ENCODE measurements at regions not wholly inside any gene's neighbourhood (a gene's known extent, or its start where the extent isn't known, plus 50 kb on each side); places are given as distances from the start of the nearest gene placed in this dataset.

- TF ChIP-seq TAF1 (IDR thresholded peaks at IDR 0.05; ENCODE audit: borderline replicate concordance, insufficient read depth, low read length) (no peak), POLR2AphosphoS5 (IDR thresholded peaks at IDR 0.05; ENCODE audit: low read depth, low read length) (no peak), SIN3A (IDR thresholded peaks at IDR 0.05; ENCODE audit: borderline replicate concordance, insufficient read depth, low read length) (no peak), REST (IDR thresholded peaks at IDR 0.05; ENCODE audit: insufficient read depth in 1 of 2, low read depth in 2 of 2, low read length in 2 of 2) (no peak), FOXP2 (optimal IDR thresholded peaks at IDR 0.05; ENCODE audit: borderline replicate concordance, extremely low read depth, extremely low read length, insufficient read depth) (no peak)
These were observed 306.7 kb upstream of the XYLT1 start for GRCh38 chr16:17777408-17777863.
